ENCODE measurements at regions not wholly inside any gene's neighbourhood (a gene's known extent, or its start where the extent isn't known, plus 50 kb on each side); places are given as distances from the start of the nearest gene placed in this dataset.

GRCh38 chr6:128827675-128828464, 55.1 kb upstream of the LAMA2 start:
- Mint-ChIP-seq H3K27ac (no peak overlapping the region), H3K9me3 (peaks cover 0 to 3% of the 10 kb centered on the region in 2 donors), H3K36me3 (ENCODE audit: insufficient read depth in 2 of 2) (no peaks in the 10 kb centered on the region), H3K4me3 (no peak overlapping the region), H3K27me3 (ENCODE audit: low read depth) (peaks cover 22% of the 10 kb centered on the region), H3K4me1 (ENCODE audit: low read depth) (no peaks in the 10 kb centered on the region)
- ATAC-seq (replicated peaks in 1 of 2) (no peak), DNase-seq (no peak)

GRCh38 chr6:128826606-128827005, 56.3 kb upstream of the LAMA2 start:
- Mint-ChIP-seq H3K4me1 (ENCODE audit: low read depth) (no peaks in the 10 kb centered on the region), H3K27ac (no peak overlapping the region), H3K9me3 (peaks cover 0 to 3% of the 10 kb centered on the region in 2 donors), H3K36me3 (ENCODE audit: insufficient read depth in 2 of 2) (no peaks in the 10 kb centered on the region), H3K4me3 (no peak overlapping the region), H3K27me3 (ENCODE audit: low read depth) (peaks cover 22% of the 10 kb centered on the region)
- no peak for ATAC-seq (replicated peaks in 1 of 2)
- no peak for DNase-seq

GRCh38 chr6:128822271-128822670, 60.7 kb upstream of the LAMA2 start:
- no peak overlapping the region for H3K27ac Mint-ChIP-seq

DNA sequence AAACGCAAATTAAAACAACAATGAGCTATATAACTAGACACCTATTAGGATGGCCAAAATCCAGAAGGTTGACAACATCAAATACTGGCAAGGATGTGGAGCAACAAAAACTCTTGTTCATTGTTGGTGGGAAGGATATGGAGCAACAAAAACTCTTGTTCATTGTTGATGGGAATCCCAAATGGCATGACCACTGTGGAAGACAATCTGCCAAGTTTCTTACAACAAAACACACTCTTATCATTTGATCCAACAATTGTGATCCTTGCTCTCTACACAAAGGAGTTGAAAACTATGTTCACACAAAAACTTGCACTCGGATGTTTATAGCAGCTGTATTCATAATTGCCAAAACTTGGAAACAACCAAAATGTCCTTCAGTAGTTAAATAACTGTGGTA, 61.8 kb upstream of the LAMA2 start:
- no peak for DNase-seq
- Mint-ChIP-seq H3K27me3 (ENCODE audit: low read depth) (peaks cover 12% of the 10 kb centered on the region), H3K27ac (no peak overlapping the region), H3K9me3 (no peaks in the 10 kb centered on the region), H3K4me3 (no peak overlapping the region), H3K4me1 (ENCODE audit: low read depth) (no peaks in the 10 kb centered on the region), H3K36me3 (ENCODE audit: insufficient read depth in 2 of 2) (no peaks in the 10 kb centered on the region)
- no peak for ATAC-seq (replicated peaks in 1 of 2)

More at GRCh38 chr6:128822271-128822670, 60.7 kb upstream of the LAMA2 start:
- DNase-seq (no peak), ATAC-seq (replicated peaks in 1 of 2) (no peak)
- Mint-ChIP-seq H3K4me1 (ENCODE audit: low read depth) (no peaks in the 10 kb centered on the region), H3K4me3 (no peak overlapping the region), H3K36me3 (ENCODE audit: insufficient read depth in 2 of 2) (no peaks in the 10 kb centered on the region), H3K9me3 (no peaks in the 10 kb centered on the region), H3K27me3 (ENCODE audit: low read depth) (peaks cover 12% of the 10 kb centered on the region)

- no peaks in the 10 kb centered on the region for H3K4me1 Mint-ChIP-seq (ENCODE audit: low read depth)
- H3K4me3 Mint-ChIP-seq, result no peak overlapping the region
- H3K27me3 Mint-ChIP-seq (ENCODE audit: low read depth), result no peaks in the 10 kb centered on the region
- no peak for DNase-seq
- H3K36me3 Mint-ChIP-seq (ENCODE audit: insufficient read depth in 2 of 2), result no peaks in the 10 kb centered on the region
- ATAC-seq (replicated peaks in 1 of 2), result no peak
- no peak overlapping the region for H3K27ac Mint-ChIP-seq
- no peaks in the 10 kb centered on the region for H3K9me3 Mint-ChIP-seq
These were observed 74.1 kb upstream of the LAMA2 start for GRCh38 chr6:128808856-128809255.

GRCh38 chr6:128807577-128807976, 75.4 kb upstream of the LAMA2 start:
- DNase-seq, result no peak
- H3K36me3 Mint-ChIP-seq (ENCODE audit: insufficient read depth in 2 of 2), result no peaks in the 10 kb centered on the region
- peaks cover 6% of the 10 kb centered on the region for H3K27me3 Mint-ChIP-seq (ENCODE audit: low read depth)
- no peak overlapping the region for H3K27ac Mint-ChIP-seq
- H3K4me3 Mint-ChIP-seq, result no peak overlapping the region
- no peaks in the 10 kb centered on the region for H3K4me1 Mint-ChIP-seq (ENCODE audit: low read depth)
- H3K9me3 Mint-ChIP-seq, result no peaks in the 10 kb centered on the region
- ATAC-seq (replicated peaks in 1 of 2), result no peak

DNA sequence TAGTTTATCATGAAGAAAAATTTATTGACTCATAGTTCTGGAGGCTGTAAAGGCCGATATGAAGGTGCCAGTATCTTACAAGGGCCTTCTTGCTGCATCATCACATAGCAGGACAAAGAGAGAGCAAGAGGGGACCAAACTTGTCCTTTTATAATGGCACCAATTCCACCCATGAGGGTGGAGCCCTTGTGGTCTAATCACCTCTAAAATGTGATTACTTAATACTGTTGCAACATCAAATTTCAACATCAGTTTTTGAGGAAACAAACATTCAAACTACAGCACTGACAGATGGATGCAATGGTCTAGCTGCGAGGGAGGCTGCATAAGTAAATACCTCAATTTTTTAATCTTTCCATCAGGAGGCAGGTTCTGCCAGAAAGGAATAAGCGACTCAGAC, 76.7 kb upstream of the LAMA2 start:
- ATAC-seq (replicated peaks in 1 of 2) (no peak), DNase-seq (no peak)
- no peaks in the 10 kb centered on the region for H3K9me3 Mint-ChIP-seq
- H3K27ac Mint-ChIP-seq, result no peak overlapping the region
- no peaks in the 10 kb centered on the region for H3K36me3 Mint-ChIP-seq (ENCODE audit: insufficient read depth in 2 of 2)
- no peaks in the 10 kb centered on the region for H3K4me1 Mint-ChIP-seq (ENCODE audit: low read depth)
- H3K27me3 Mint-ChIP-seq (ENCODE audit: low read depth), result peaks cover 6% of the 10 kb centered on the region
- no peak overlapping the region for H3K4me3 Mint-ChIP-seq

GRCh38 chr6:128803911-128804310, 79.0 kb upstream of the LAMA2 start:
- DNase-seq (no peak), ATAC-seq (replicated peaks in 1 of 2) (no peak)
- Mint-ChIP-seq H3K9me3 (no peaks in the 10 kb centered on the region), H3K27me3 (ENCODE audit: low read depth) (peaks cover 6% of the 10 kb centered on the region), H3K4me3 (no peak overlapping the region), H3K4me1 (ENCODE audit: low read depth) (no peaks in the 10 kb centered on the region), H3K27ac (no peak overlapping the region), H3K36me3 (ENCODE audit: insufficient read depth in 2 of 2) (no peaks in the 10 kb centered on the region)

- H3K4me3 Mint-ChIP-seq, result no peak overlapping the region
- H3K9me3 Mint-ChIP-seq, result no peaks in the 10 kb centered on the region
- H3K27ac Mint-ChIP-seq, result no peak overlapping the region
- H3K27me3 Mint-ChIP-seq (ENCODE audit: low read depth), result peaks cover 6% of the 10 kb centered on the region
- no peaks in the 10 kb centered on the region for H3K4me1 Mint-ChIP-seq (ENCODE audit: low read depth)
- no peaks in the 10 kb centered on the region for H3K36me3 Mint-ChIP-seq (ENCODE audit: insufficient read depth in 2 of 2)
- ATAC-seq (replicated peaks in 1 of 2), result no peak
- no peak for DNase-seq
These were observed 81.3 kb upstream of the LAMA2 start for GRCh38 chr6:128801621-128802020.

- Mint-ChIP-seq H3K4me3 (no peak overlapping the region), H3K36me3 (ENCODE audit: insufficient read depth in 2 of 2) (no peaks in the 10 kb centered on the region), H3K27ac (no peak overlapping the region), H3K9me3 (peaks cover 2% of the 10 kb centered on the region in 2 donors), H3K27me3 (ENCODE audit: low read depth) (no peaks in the 10 kb centered on the region), H3K4me1 (ENCODE audit: low read depth) (no peaks in the 10 kb centered on the region)
- DNase-seq, result no peak
- no peak for ATAC-seq (replicated peaks in 1 of 2)
These were observed 98.7 kb upstream of the LAMA2 start for GRCh38 chr6:128784266-128784665.

DNA sequence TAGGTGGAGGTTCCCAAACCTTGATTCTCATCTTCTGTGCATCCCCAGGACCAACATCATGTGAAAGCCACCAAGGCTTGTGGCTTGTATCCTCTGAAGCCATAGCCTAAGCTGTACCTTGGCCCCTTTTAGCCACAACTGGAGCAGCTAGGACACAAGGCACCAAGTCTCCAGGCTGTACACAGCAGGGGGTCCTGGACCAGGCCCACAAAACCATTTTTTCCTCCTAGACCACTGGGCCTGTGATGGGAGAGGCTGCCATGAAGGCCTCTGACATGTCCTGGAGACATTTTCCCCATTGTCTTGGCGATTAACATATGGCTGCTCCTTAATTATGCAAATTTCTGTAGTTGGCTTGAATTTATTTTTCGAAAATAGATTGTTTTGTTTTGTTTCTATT, 114.8 kb upstream of the LAMA2 start:
- ATAC-seq (replicated peaks in 1 of 2), result no peak

DNA sequence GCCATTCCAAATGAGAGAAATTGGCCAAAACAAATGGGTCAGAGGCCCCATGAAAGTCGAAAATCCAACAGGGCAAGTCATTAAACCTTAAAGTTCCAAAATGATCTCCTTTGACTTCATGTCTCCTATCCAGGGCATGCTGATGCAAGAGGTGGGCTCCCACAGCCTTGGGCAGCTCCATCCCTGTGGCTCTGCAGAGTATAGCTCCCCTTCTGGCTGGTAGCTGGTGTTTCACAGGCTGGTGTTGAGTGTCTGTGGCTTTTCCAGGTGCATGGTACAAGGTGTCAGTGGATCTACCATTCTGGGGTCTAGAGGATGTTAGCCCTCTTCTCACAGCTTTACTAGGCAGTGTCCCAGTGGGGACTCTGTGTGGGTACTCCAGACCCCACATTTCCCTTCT, 115.2 kb upstream of the LAMA2 start:
- H3K4me1 Mint-ChIP-seq (ENCODE audit: low read depth), result no peaks in the 10 kb centered on the region
- H3K36me3 Mint-ChIP-seq (ENCODE audit: insufficient read depth in 2 of 2), result peaks cover 0 to 2% of the 10 kb centered on the region in 2 donors
- no peak overlapping the region for H3K27ac Mint-ChIP-seq
- H3K27me3 Mint-ChIP-seq (ENCODE audit: low read depth), result peaks cover 20% of the 10 kb centered on the region
- no peak for ATAC-seq (replicated peaks in 1 of 2)
- H3K9me3 Mint-ChIP-seq, result peaks cover 7 to 12% of the 10 kb centered on the region in 2 donors
- DNase-seq, result no peak
- no peak overlapping the region for H3K4me3 Mint-ChIP-seq

More for the DNA sequence above, 114.8 kb upstream of the LAMA2 start:
- peaks cover 7 to 12% of the 10 kb centered on the region in 2 donors for H3K9me3 Mint-ChIP-seq
- H3K27ac Mint-ChIP-seq, result no peak overlapping the region
- H3K36me3 Mint-ChIP-seq (ENCODE audit: insufficient read depth in 2 of 2), result peaks cover 0 to 2% of the 10 kb centered on the region in 2 donors
- H3K4me3 Mint-ChIP-seq, result no peak overlapping the region
- H3K4me1 Mint-ChIP-seq (ENCODE audit: low read depth), result no peaks in the 10 kb centered on the region
- peaks cover 15% of the 10 kb centered on the region for H3K27me3 Mint-ChIP-seq (ENCODE audit: low read depth)
- no peak for DNase-seq

DNA sequence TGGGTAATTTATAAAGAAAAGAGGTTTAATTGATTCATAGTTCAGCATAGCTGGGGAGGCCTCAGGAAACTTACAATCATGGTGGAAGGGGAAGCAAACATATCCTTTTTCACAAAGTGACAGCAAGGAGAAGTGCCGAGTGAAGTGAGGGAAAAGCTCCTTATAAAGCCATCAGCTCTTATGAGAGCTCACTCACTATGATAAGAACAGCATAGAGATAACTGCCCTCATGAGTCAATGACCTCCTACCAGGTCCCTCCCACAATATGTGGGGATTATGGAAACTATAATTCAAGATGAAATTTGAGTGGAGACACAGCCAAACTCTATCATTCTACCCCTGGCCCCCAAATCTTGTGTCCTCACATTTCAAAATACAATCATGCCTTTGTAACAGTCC, 115.8 kb upstream of the LAMA2 start:
- Mint-ChIP-seq H3K4me3 (no peak overlapping the region), H3K27ac (no peak overlapping the region), H3K27me3 (ENCODE audit: low read depth) (peaks cover 26% of the 10 kb centered on the region), H3K4me1 (ENCODE audit: low read depth) (no peaks in the 10 kb centered on the region), H3K36me3 (ENCODE audit: insufficient read depth in 2 of 2) (peaks cover 0 to 2% of the 10 kb centered on the region in 2 donors), H3K9me3 (peaks cover 7 to 10% of the 10 kb centered on the region in 2 donors)
- no peak for DNase-seq
- no peak for ATAC-seq (replicated peaks in 1 of 2)
